ENCODE measurements at regions not wholly inside any gene's neighbourhood (a gene's known extent, or its start where the extent isn't known, plus 50 kb on each side); places are given as distances from the start of the nearest gene placed in this dataset.
"Not testable (repeated sequence)": the region's sequence is repeated elsewhere in the genome, so short reads cannot be mapped to it uniquely, and the experiment has no call there.

DNA sequence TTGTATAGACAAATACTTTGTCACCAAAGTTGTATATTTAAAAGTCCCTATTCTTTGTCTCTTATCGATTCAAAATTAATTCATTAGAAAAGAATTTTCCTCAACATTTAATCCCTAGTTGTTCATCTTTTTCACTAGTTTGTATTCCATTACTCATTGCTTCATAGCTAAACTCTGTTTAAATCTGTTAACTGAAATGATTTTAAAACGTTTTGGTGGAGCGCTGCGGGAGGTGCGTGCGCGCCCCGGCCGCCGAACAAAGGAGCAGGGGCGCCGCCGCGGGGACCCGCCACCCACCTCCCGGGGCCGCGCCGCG, 56.4 kb upstream of the GOLGA8A start:
- DNase-seq, result no peak
- in situ Hi-C loops (cut with MboI; ENCODE audit: low pct_ligation_motif_present in 1 of 4, low pct_unique_long_range_greater_than_20kb in 1 of 4, low sequenced_read_pairs in 3 of 4), result no loop called here

GRCh38 chr15:34493001-34493400, 55.4 kb upstream of the GOLGA8A start:
- Histone ChIP-seq H3K4me1 (peaks cover 0 to 5% (median 0%) of the 10 kb centered on the region in 4 donors), H3K27ac (no peak overlapping the region), H3K9me3 (no peaks in the 10 kb centered on the region), H3K27me3 (peaks cover 86% of the 10 kb centered on the region), H3K36me3 (no peaks in the 10 kb centered on the region), H3K4me3 (no peak overlapping the region)
- no peak for TF ChIP-seq CTCF (IDR thresholded peaks at IDR 0.05)
- no peak for TF ChIP-seq EP300 (IDR thresholded peaks at IDR 0.05; ENCODE audit: low read depth)
- no peak for TF ChIP-seq POLR2A (IDR thresholded peaks at IDR 0.05)
- TF ChIP-seq POLR2AphosphoS5 (IDR thresholded peaks at IDR 0.05), result no peak
- in situ Hi-C loops (cut with MboI; ENCODE audit: low pct_ligation_motif_present in 1 of 4, low pct_unique_long_range_greater_than_20kb in 1 of 4, low sequenced_read_pairs in 3 of 4), result no loop called here
- WGBS, 2 donors (ENCODE audit: low coverage in 1 of 2), result 61 to 86% methylated on average over 1 of the region's 1 CpG
- DNase-seq, result no peak
- intact Hi-C loops (cut with DNase I; ENCODE audit: low total_unique reads), result no loop called here

More for the DNA sequence above, 56.4 kb upstream of the GOLGA8A start:
- TF ChIP-seq POLR2A (IDR thresholded peaks at IDR 0.05) (no peak), CTCF (IDR thresholded peaks at IDR 0.05) (no peak)
- Histone ChIP-seq H3K4me1 (peaks cover 0 to 5% (median 0%) of the 10 kb centered on the region in 4 donors), H3K27me3 (peaks cover 96% of the 10 kb centered on the region), H3K36me3 (no peaks in the 10 kb centered on the region), H3K4me3 (no peak overlapping the region), H3K9me3 (no peaks in the 10 kb centered on the region), H3K27ac (no peak overlapping the region)
- 21 to 53% methylated on average over 1 to 7 of the region's 20 CpGs for WGBS, 2 donors (ENCODE audit: low coverage in 1 of 2)
- intact Hi-C loops (cut with DNase I; ENCODE audit: low total_unique reads), result no loop called here

DNA sequence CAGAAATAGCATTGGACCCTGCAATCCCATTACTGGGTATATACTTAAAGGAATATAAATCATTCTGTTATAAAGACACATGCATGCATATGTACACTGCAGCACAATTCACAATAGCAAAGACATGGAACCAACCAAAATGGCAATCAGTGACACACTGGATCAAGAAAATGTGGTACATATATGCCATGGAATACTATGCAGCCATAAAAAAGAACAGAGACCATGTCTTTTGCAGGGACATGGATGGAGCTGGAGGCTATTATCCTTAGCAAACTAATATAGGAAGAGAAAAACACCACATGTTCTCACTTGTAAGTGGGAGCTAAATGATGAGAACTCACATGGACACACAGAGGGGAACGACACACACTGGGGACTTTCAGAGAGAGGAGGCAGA, 53.9 kb upstream of the GOLGA8A start:
- H3K4me1 ChIP-seq; H3K9me3 ChIP-seq; H3K27ac ChIP-seq; DNase-seq; intact Hi-C loops (cut with DNase I; ENCODE audit: low total_unique reads); H3K36me3 ChIP-seq; in situ Hi-C loops (cut with MboI; ENCODE audit: low pct_ligation_motif_present in 1 of 4, low pct_unique_long_range_greater_than_20kb in 1 of 4, low sequenced_read_pairs in 3 of 4); H3K4me3 ChIP-seq: not testable (repeated sequence)
- 100% methylated on average over 1 of the region's 1 CpG for WGBS, 2 donors (ENCODE audit: low coverage in 1 of 2)
- H3K27me3 ChIP-seq, result peaks cover 71% of the 10 kb centered on the region

- Histone ChIP-seq H3K27me3 (peaks cover 62% of the 10 kb centered on the region), H3K4me3 (no peak overlapping the region), H3K36me3 (no peaks in the 10 kb centered on the region), H3K4me1 (peaks cover 0 to 2% (median 0%) of the 10 kb centered on the region in 4 donors), H3K27ac (no peak overlapping the region), H3K9me3 (no peaks in the 10 kb centered on the region)
- DNase-seq, result no peak
- intact Hi-C loops (cut with DNase I; ENCODE audit: low total_unique reads) (no loop called here), in situ Hi-C loops (cut with MboI; ENCODE audit: low pct_ligation_motif_present in 1 of 4, low pct_unique_long_range_greater_than_20kb in 1 of 4, low sequenced_read_pairs in 3 of 4) (no loop called here)
- no peak for TF ChIP-seq POLR2AphosphoS5 (IDR thresholded peaks at IDR 0.05)
- no peak for TF ChIP-seq CTCF (IDR thresholded peaks at IDR 0.05)
- no peak for TF ChIP-seq EP300 (IDR thresholded peaks at IDR 0.05; ENCODE audit: low read depth)
- no peak for TF ChIP-seq POLR2A (IDR thresholded peaks at IDR 0.05)
- 39 to 42% methylated on average over 6 to 7 of the region's 38 CpGs for WGBS, 2 donors (ENCODE audit: low coverage in 1 of 2)
These were observed 53.0 kb upstream of the GOLGA8A start for GRCh38 chr15:34490417-34491193.

GRCh38 chr15:34488973-34489959, 51.7 kb upstream of the GOLGA8A start:
- H3K9me3 ChIP-seq; H3K27ac ChIP-seq; intact Hi-C loops (cut with DNase I; ENCODE audit: low total_unique reads); DNase-seq; in situ Hi-C loops (cut with MboI; ENCODE audit: low pct_ligation_motif_present in 1 of 4, low pct_unique_long_range_greater_than_20kb in 1 of 4, low sequenced_read_pairs in 3 of 4); H3K4me1 ChIP-seq; H3K36me3 ChIP-seq; H3K4me3 ChIP-seq: not testable (repeated sequence)
- WGBS, 2 donors (ENCODE audit: low coverage in 1 of 2), result 92 to 97% methylated on average over 12 to 24 of the region's 37 CpGs
- H3K27me3 ChIP-seq, result peaks cover 49% of the 10 kb centered on the region

Data from transverse colon (tissue), 4 donors.